T-cell (primary cell): ENCODE measurements at regions not wholly inside any gene's neighbourhood (a gene's known extent, or its start where the extent isn't known, plus 50 kb on each side); places are given as distances from the start of the nearest gene placed in this dataset.

Experiments
- ATAC-seq, 4 experiments: fragments of 200-7000 bp in 3 of 4; fragments of 150-1000 bp in 1 of 4; cut with Tn5 transposase; replicated peaks in 1 of 4; 1 replicate in 3 of 4; 2 replicates in 1 of 4; pipeline ENCODE4 v1.10.0; 2021; ENCODE audit warnings: moderate library complexity in 3 of 4, mild to moderate bottlenecking in 2 of 4, moderate number of reproducible peaks in 1 of 4
- CTCF ChIA-PET, 2 donors: fragments of 300-600 bp; sonication (Branson Sonifier 250); formaldehyde crosslinking; loops; one replicate each; lab custom pipeline; 2022; ENCODE audit warnings: antibody characterized with exemption in 2 of 2; lab: Charles Lee
- POLR2A ChIA-PET, 2 donors: fragments of 300-600 bp; sonication (Branson Sonifier 250); formaldehyde crosslinking; loops; one replicate each; lab custom pipeline; 2022; ENCODE audit warnings: antibody characterized with exemption in 2 of 2; lab: Charles Lee
- DNase-seq, 35 experiments: peaks; one replicate each; pipeline versions ENCODE4 v3.0.0 to v3.0.0-alpha.2; 2013 to 2023
- H3K27ac ChIP-seq: one replicate; pipeline ENCODE4 v1.5.1; 2013; ENCODE audit warnings: low read length
- H3K27me3 ChIP-seq, 2 experiments: replicated peaks in 1 of 2; 1 replicate in 1 of 2; 2 replicates in 1 of 2; pipeline versions ENCODE4 v1.6.1 to v1.7.0; 2013; ENCODE audit warnings: low read length in 1 of 2, mixed read lengths in 1 of 2; ENCODE audit not compliant: control insufficient read depth in 2 of 2, insufficient read depth in 2 of 2; ENCODE audit errors: extremely low read depth in 1 of 2
- H3K36me3 ChIP-seq, 2 donors: 1 replicate in 1 of 2; 2 replicates in 1 of 2; pipeline versions ENCODE4 v1.6.1 to v1.7.0; 2013; ENCODE audit warnings: low read length in 1 of 2; ENCODE audit not compliant: control insufficient read depth in 2 of 2, insufficient read depth in 1 of 2; ENCODE audit errors: extremely low read depth in 1 of 2
- H3K4me1 ChIP-seq, 2 experiments: 1 replicate in 1 of 2; 2 replicates in 1 of 2; pipeline versions ENCODE4 v1.6.1 to v1.7.0; 2013; ENCODE audit warnings: low read length in 2 of 2, mixed read lengths in 1 of 2; ENCODE audit not compliant: insufficient read depth in 2 of 2, control insufficient read depth in 1 of 2; ENCODE audit errors: extremely low read depth in 1 of 2
- H3K4me3 ChIP-seq, 2 donors: 1 replicate in 1 of 2; 2 replicates in 1 of 2; pipeline versions ENCODE4 v1.5.1 to v1.7.0; 2013; ENCODE audit warnings: mild to moderate bottlenecking in 2 of 2, low read length in 1 of 2, moderate library complexity in 1 of 2; ENCODE audit not compliant: control insufficient read depth in 1 of 2; ENCODE audit errors: extremely low read depth in 1 of 2
- H3K9me3 ChIP-seq: 2 replicates; pipeline ENCODE4 v1.7.0; 2013
- H3K27ac Mint-ChIP-seq, 2 donors: one replicate each; pipeline ENCODE4 v1.8.0; 2020 to 2021; ENCODE audit warnings: mild to moderate bottlenecking in 2 of 2, mixed read lengths in 2 of 2
- H3K27me3 Mint-ChIP-seq, 2 donors: one replicate each; pipeline ENCODE4 v1.8.0; 2021 to 2022; ENCODE audit warnings: mixed read lengths in 2 of 2
- H3K36me3 Mint-ChIP-seq: one replicate; pipeline ENCODE4 v1.8.0; 2021; ENCODE audit warnings: mixed read lengths
- H3K4me1 Mint-ChIP-seq, 3 donors: one replicate each; pipeline ENCODE4 v1.8.0; 2020 to 2022; ENCODE audit warnings: mixed read lengths in 3 of 3, mild to moderate bottlenecking in 1 of 3
- H3K4me3 Mint-ChIP-seq, 3 donors: one replicate each; pipeline ENCODE4 v1.8.0; 2020 to 2022; ENCODE audit warnings: mild to moderate bottlenecking in 3 of 3, mixed read lengths in 3 of 3, moderate library complexity in 3 of 3
- H3K9me3 Mint-ChIP-seq, 3 donors: one replicate each; pipeline ENCODE4 v1.8.0; 2020 to 2022; ENCODE audit warnings: mixed read lengths in 3 of 3
- WGBS: methylation state at CpG from one replicate; pipeline ENCODE4 v1.1.5; 2013; ENCODE audit warnings: missing lambda C conversion rate; ENCODE audit not compliant: insufficient coverage; 5-methylcytosine and 5-hydroxymethylcytosine counted together

GRCh38 chr14:44625098-44625497 lies 118.0 kb upstream of the FSCB start:
- peaks cover 0 to 2% of the 10 kb centered on the region in 2 donors for H3K27me3 Mint-ChIP-seq
- no peak overlapping the region for H3K27ac Mint-ChIP-seq
- H3K4me1 ChIP-seq = no peaks in the 10 kb centered on the region
- H3K9me3 Mint-ChIP-seq = no peaks in the 10 kb centered on the region
- DNase-seq (no peak), ATAC-seq (no peak)
- H3K4me3 Mint-ChIP-seq = no peak overlapping the region
- ChIA-PET POLR2A (no interaction called here), CTCF (interaction anchor here in 1 of 2 donors (0.7 kb wide), 1 partner anchor 87 kb away, joined by 3 read pairs; no protein-coding TSS in a partner anchor)
- no peak overlapping the region for H3K27ac ChIP-seq
- no peaks in the 10 kb centered on the region for H3K36me3 ChIP-seq
- no peaks in the 10 kb centered on the region for H3K4me1 Mint-ChIP-seq
- H3K4me3 ChIP-seq = no peak overlapping the region
- WGBS = no CpG with 5 or more reads among the region's 1 CpG
- no peaks in the 10 kb centered on the region for H3K36me3 Mint-ChIP-seq
- no peaks in the 10 kb centered on the region for H3K9me3 ChIP-seq
- H3K27me3 ChIP-seq = no peaks in the 10 kb centered on the region

- no peak overlapping the region for H3K27ac Mint-ChIP-seq
- Histone ChIP-seq H3K4me3 (no peak overlapping the region), H3K9me3 (no peaks in the 10 kb centered on the region), H3K27me3 (no peaks in the 10 kb centered on the region), H3K36me3 (no peaks in the 10 kb centered on the region), H3K4me1 (no peaks in the 10 kb centered on the region), H3K27ac (no peak overlapping the region)
- 67% methylated on average over 1 of the region's 2 CpGs for WGBS
- no peak overlapping the region for H3K4me3 Mint-ChIP-seq
- CTCF ChIA-PET = no interaction called here
- no peaks in the 10 kb centered on the region for H3K27me3 Mint-ChIP-seq
- H3K36me3 Mint-ChIP-seq = no peaks in the 10 kb centered on the region
- no peak for DNase-seq
- POLR2A ChIA-PET = no interaction called here
- H3K4me1 Mint-ChIP-seq = no peaks in the 10 kb centered on the region
- ATAC-seq = no peak
- no peaks in the 10 kb centered on the region for H3K9me3 Mint-ChIP-seq
Observed at GRCh38 chr14:44620121-44621019, 113.3 kb upstream of the FSCB start.

DNA sequence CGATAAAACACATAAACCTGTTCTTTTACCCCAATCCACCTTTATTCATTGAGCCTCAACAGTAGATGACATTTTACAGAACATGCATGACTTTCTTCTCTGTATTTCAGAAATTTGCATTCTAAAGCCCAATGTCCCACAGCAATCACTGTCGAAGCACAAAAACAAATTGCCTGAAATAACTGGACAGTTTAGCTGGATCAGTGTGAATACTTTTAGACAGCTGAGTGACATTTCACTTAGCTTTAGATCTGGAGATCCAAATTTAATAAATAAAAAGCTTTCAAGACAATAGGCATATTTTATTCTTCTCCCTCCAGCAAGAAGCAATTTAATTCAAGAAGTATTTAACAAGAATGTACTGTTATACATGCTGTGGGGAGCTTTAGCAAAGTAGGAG lies 109.1 kb upstream of the FSCB start:
- no peaks in the 10 kb centered on the region for H3K36me3 ChIP-seq
- H3K9me3 ChIP-seq = no peaks in the 10 kb centered on the region
- DNase-seq (no peak), ATAC-seq (no peak)
- no peak overlapping the region for H3K27ac ChIP-seq
- H3K27me3 Mint-ChIP-seq = no peaks in the 10 kb centered on the region
- no peaks in the 10 kb centered on the region for H3K36me3 Mint-ChIP-seq
- no peak overlapping the region for H3K4me3 ChIP-seq
- H3K4me3 Mint-ChIP-seq = no peak overlapping the region
- no peaks in the 10 kb centered on the region for H3K9me3 Mint-ChIP-seq
- H3K27ac Mint-ChIP-seq = no peak overlapping the region
- H3K4me1 ChIP-seq = no peaks in the 10 kb centered on the region
- ChIA-PET POLR2A (no interaction called here), CTCF (no interaction called here)
- WGBS = 83% methylated on average over 1 of the region's 2 CpGs
- no peaks in the 10 kb centered on the region for H3K4me1 Mint-ChIP-seq
- no peaks in the 10 kb centered on the region for H3K27me3 ChIP-seq

- H3K27me3 ChIP-seq = no peaks in the 10 kb centered on the region
- H3K4me3 ChIP-seq = no peak overlapping the region
- no peaks in the 10 kb centered on the region for H3K9me3 ChIP-seq
- no peak overlapping the region for H3K27ac ChIP-seq
- ChIA-PET CTCF (no interaction called here), POLR2A (no interaction called here)
- H3K4me1 ChIP-seq = no peaks in the 10 kb centered on the region
- no peak for ATAC-seq
- no peak overlapping the region for H3K4me3 Mint-ChIP-seq
- WGBS = no CpG with 5 or more reads among the region's 5 CpGs
- no peaks in the 10 kb centered on the region for H3K36me3 Mint-ChIP-seq
- no peak for DNase-seq
- no peaks in the 10 kb centered on the region for H3K9me3 Mint-ChIP-seq
- H3K4me1 Mint-ChIP-seq = no peaks in the 10 kb centered on the region
- no peaks in the 10 kb centered on the region for H3K27me3 Mint-ChIP-seq
- no peak overlapping the region for H3K27ac Mint-ChIP-seq
- no peaks in the 10 kb centered on the region for H3K36me3 ChIP-seq
Observed at GRCh38 chr14:44613061-44613712, 106.1 kb upstream of the FSCB start.

- DNase-seq (no peak), ATAC-seq (no peak)
- no peaks in the 10 kb centered on the region for H3K4me1 Mint-ChIP-seq
- WGBS = no CpG with 5 or more reads among the region's 4 CpGs
- no peak overlapping the region for H3K4me3 Mint-ChIP-seq
- H3K27me3 Mint-ChIP-seq = no peaks in the 10 kb centered on the region
- CTCF ChIA-PET = no interaction called here
- no peaks in the 10 kb centered on the region for H3K36me3 ChIP-seq
- no peak overlapping the region for H3K27ac ChIP-seq
- no peaks in the 10 kb centered on the region for H3K4me1 ChIP-seq
- H3K27ac Mint-ChIP-seq = no peak overlapping the region
- H3K9me3 ChIP-seq = no peaks in the 10 kb centered on the region
- POLR2A ChIA-PET = no interaction called here
- H3K9me3 Mint-ChIP-seq = no peaks in the 10 kb centered on the region
- H3K36me3 Mint-ChIP-seq = no peaks in the 10 kb centered on the region
- no peaks in the 10 kb centered on the region for H3K27me3 ChIP-seq
- no peak overlapping the region for H3K4me3 ChIP-seq
Observed at GRCh38 chr14:44612002-44612401, 104.9 kb upstream of the FSCB start.

GRCh38 chr14:44609876-44610510 lies 102.9 kb upstream of the FSCB start:
- Histone ChIP-seq H3K4me1 (no peaks in the 10 kb centered on the region), H3K27ac (no peak overlapping the region), H3K27me3 (no peaks in the 10 kb centered on the region), H3K4me3 (no peak overlapping the region), H3K9me3 (no peaks in the 10 kb centered on the region), H3K36me3 (no peaks in the 10 kb centered on the region)
- Mint-ChIP-seq H3K36me3 (no peaks in the 10 kb centered on the region), H3K4me1 (no peaks in the 10 kb centered on the region), H3K27me3 (no peaks in the 10 kb centered on the region), H3K27ac (no peak overlapping the region), H3K4me3 (no peak overlapping the region), H3K9me3 (peaks cover 0 to 6% (median 0%) of the 10 kb centered on the region in 3 donors)
- DNase-seq = no peak
- ChIA-PET CTCF (no interaction called here), POLR2A (interaction anchor here in 1 of 2 donors (0.6 kb wide), 1 partner anchor 31 kb away, joined by 3 read pairs; no protein-coding TSS in a partner anchor)
- no peak for ATAC-seq
- no CpG with 5 or more reads among the region's 5 CpGs for WGBS
